SK-N-SH (cell line): ENCODE measurements at regions not wholly inside any gene's neighbourhood (a gene's known extent, or its start where the extent isn't known, plus 50 kb on each side); places are given as distances from the start of the nearest gene placed in this dataset.

Experiments used
- TAF1 ChIP-seq: IDR thresholded peaks from 2 replicates; pipeline ENCODE4 v1.6.1; 2012; ENCODE audit warnings: low read depth, mild to moderate bottlenecking, low read length, moderate library complexity, borderline replicate concordance
- TF ChIP-seq, protein P1 (sequence below): fragments of 200-600 bp; sonication (generic); IDR thresholded peaks from 2 replicates; pipeline ENCODE4 v1.6.1; 2017; ENCODE audit warnings: antibody characterized with exemption, mild to moderate bottlenecking, moderate library complexity
- TF ChIP-seq, protein P2 (sequence below): IDR thresholded peaks from 2 replicates; pipeline ENCODE4 v1.4.0; 2012; ENCODE audit warnings: low read depth

DNA sequence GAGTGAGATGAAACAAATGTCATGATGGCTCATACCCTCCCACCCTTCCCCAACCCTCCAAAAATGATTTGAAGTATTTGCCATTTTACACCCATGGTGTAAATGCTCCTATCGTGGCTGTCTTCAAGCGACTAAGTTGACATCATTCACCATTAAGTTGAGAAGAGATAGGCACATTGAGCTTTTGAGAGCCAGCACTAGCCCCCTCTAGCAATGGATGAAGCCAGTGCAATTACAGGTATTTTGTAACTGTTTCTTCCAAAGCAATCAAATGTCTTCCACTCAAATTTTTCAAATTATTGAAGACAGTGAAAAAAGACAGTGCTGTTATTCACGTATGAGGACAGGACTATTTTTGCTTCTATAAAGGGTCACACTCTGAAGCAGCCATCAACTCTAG lies 371.5 kb upstream of the KLF4 start:
- TF ChIP-seq, protein P1, sequence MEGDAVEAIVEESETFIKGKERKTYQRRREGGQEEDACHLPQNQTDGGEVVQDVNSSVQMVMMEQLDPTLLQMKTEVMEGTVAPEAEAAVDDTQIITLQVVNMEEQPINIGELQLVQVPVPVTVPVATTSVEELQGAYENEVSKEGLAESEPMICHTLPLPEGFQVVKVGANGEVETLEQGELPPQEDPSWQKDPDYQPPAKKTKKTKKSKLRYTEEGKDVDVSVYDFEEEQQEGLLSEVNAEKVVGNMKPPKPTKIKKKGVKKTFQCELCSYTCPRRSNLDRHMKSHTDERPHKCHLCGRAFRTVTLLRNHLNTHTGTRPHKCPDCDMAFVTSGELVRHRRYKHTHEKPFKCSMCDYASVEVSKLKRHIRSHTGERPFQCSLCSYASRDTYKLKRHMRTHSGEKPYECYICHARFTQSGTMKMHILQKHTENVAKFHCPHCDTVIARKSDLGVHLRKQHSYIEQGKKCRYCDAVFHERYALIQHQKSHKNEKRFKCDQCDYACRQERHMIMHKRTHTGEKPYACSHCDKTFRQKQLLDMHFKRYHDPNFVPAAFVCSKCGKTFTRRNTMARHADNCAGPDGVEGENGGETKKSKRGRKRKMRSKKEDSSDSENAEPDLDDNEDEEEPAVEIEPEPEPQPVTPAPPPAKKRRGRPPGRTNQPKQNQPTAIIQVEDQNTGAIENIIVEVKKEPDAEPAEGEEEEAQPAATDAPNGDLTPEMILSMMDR: no peak
- TF ChIP-seq, protein P2, sequence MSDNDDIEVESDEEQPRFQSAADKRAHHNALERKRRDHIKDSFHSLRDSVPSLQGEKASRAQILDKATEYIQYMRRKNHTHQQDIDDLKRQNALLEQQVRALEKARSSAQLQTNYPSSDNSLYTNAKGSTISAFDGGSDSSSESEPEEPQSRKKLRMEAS: no peak
- no peak for TF ChIP-seq TAF1
